ENCODE measurements at regions not wholly inside any gene's neighbourhood (a gene's known extent, or its start where the extent isn't known, plus 50 kb on each side); places are given as distances from the start of the nearest gene placed in this dataset.
A peak's percentile ranks its signal among the peaks of the same experiment; 100 is the strongest.

- Mint-ChIP-seq H3K9me3 (peaks cover 0 to 1% (median 0%) of the 10 kb centered on the region in 8 donors), H3K27me3 (no peaks in the 10 kb centered on the region), H3K4me3 (no peak overlapping the region), H3K27ac (no peak overlapping the region), H3K36me3 (no peaks in the 10 kb centered on the region), H3K4me1 (no peaks in the 10 kb centered on the region)
- Histone ChIP-seq H3K4me1 (ENCODE audit: insufficient read depth, low read length) (no peaks in the 10 kb centered on the region), H3K9me3 (ENCODE audit: control insufficient read depth in 1 of 2, low read length in 2 of 2) (no peaks in the 10 kb centered on the region), H3K27me3 (ENCODE audit: insufficient read depth, low read length) (no peaks in the 10 kb centered on the region), H3K36me3 (ENCODE audit: insufficient read depth, low read length) (no peaks in the 10 kb centered on the region), H3K27ac (ENCODE audit: low read depth, low read length) (no peak overlapping the region), H3K4me3 (ENCODE audit: low read length in 2 of 2) (no peak overlapping the region)
- DNase-seq: no peak
- ChIA-PET CTCF (ENCODE audit: partially characterized antibody) (interaction anchor here (1.0 kb wide), 1 partner anchor 28 kb away, joined by 3 read pairs; no protein-coding TSS in a partner anchor), POLR2A (ENCODE audit: partially characterized antibody) (no interaction called here)
- intact Hi-C loops (cut with micrococcal nuclease): no loop called here
These were observed 136.5 kb downstream of the CYSLTR2 start for GRCh38 chr13:48790199-48790598.

GRCh38 chr13:48790966-48791365, 137.2 kb downstream of the CYSLTR2 start:
- Histone ChIP-seq H3K27ac (ENCODE audit: low read depth, low read length) (no peak overlapping the region), H3K27me3 (ENCODE audit: insufficient read depth, low read length) (no peaks in the 10 kb centered on the region), H3K36me3 (ENCODE audit: insufficient read depth, low read length) (no peaks in the 10 kb centered on the region), H3K4me3 (ENCODE audit: low read length in 2 of 2) (no peak overlapping the region), H3K4me1 (ENCODE audit: insufficient read depth, low read length) (no peaks in the 10 kb centered on the region), H3K9me3 (ENCODE audit: control insufficient read depth in 1 of 2, low read length in 2 of 2) (no peaks in the 10 kb centered on the region)
- no peaks in the 10 kb centered on the region for H3K4me1 Mint-ChIP-seq
- ChIA-PET CTCF (ENCODE audit: partially characterized antibody) (no interaction called here), POLR2A (ENCODE audit: partially characterized antibody) (no interaction called here)
- no peaks in the 10 kb centered on the region for H3K27me3 Mint-ChIP-seq
- no peak overlapping the region for H3K27ac Mint-ChIP-seq
- no peak for DNase-seq
- H3K4me3 Mint-ChIP-seq: no peak overlapping the region
- intact Hi-C loops (cut with micrococcal nuclease): no loop called here
- H3K36me3 Mint-ChIP-seq: no peaks in the 10 kb centered on the region
- no peaks in the 10 kb centered on the region for H3K9me3 Mint-ChIP-seq

DNA sequence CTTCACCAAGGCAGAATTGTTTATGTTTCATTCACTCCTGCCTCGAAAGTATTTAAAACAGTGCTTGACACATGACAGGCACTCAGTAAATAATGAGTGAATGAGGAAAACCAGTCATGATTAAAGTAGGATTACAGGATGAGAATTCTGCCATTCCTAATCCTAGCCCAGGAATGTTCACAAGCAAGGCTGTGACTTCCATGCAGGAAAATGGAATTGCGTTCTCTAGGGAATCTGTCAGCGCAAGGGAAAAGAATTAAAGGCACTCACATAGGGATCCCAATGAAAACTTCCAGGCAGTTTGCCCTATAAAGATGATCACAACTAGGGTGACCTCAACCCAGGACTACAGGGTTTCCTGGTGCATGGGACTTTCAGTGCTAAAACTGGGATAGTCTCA, 143.4 kb downstream of the CYSLTR2 start:
- Mint-ChIP-seq H3K9me3 (peaks cover 0 to 3% (median 0%) of the 10 kb centered on the region in 8 donors), H3K36me3 (no peaks in the 10 kb centered on the region), H3K4me3 (no peak overlapping the region), H3K27me3 (no peaks in the 10 kb centered on the region), H3K27ac (no peak overlapping the region), H3K4me1 (no peaks in the 10 kb centered on the region)
- no peak for DNase-seq
- H3K36me3 ChIP-seq (ENCODE audit: insufficient read depth, low read length): no peaks in the 10 kb centered on the region
- H3K4me1 ChIP-seq (ENCODE audit: insufficient read depth, low read length): no peaks in the 10 kb centered on the region
- H3K27ac ChIP-seq (ENCODE audit: low read depth, low read length): no peak overlapping the region
- ChIA-PET POLR2A (ENCODE audit: partially characterized antibody) (no interaction called here), CTCF (ENCODE audit: partially characterized antibody) (no interaction called here)
- no peaks in the 10 kb centered on the region for H3K27me3 ChIP-seq (ENCODE audit: insufficient read depth, low read length)
- no peaks in the 10 kb centered on the region for H3K9me3 ChIP-seq (ENCODE audit: control insufficient read depth in 1 of 2, low read length in 2 of 2)
- intact Hi-C loops (cut with micrococcal nuclease): no loop called here
- no peak overlapping the region for H3K4me3 ChIP-seq (ENCODE audit: low read length in 2 of 2)

- ChIA-PET CTCF (ENCODE audit: partially characterized antibody) (interaction anchor here (0.8 kb wide), 1 partner anchor 26 kb away, joined by 3 read pairs; no protein-coding TSS in a partner anchor), POLR2A (ENCODE audit: partially characterized antibody) (no interaction called here)
- no peak overlapping the region for H3K27ac Mint-ChIP-seq
- peaks cover 0 to 3% (median 0%) of the 10 kb centered on the region in 8 donors for H3K9me3 Mint-ChIP-seq
- H3K4me1 Mint-ChIP-seq: peaks cover 0 to under 1% (median 0%) of the 10 kb centered on the region in 4 donors
- H3K27me3 Mint-ChIP-seq: no peaks in the 10 kb centered on the region
- Histone ChIP-seq H3K27ac (ENCODE audit: low read depth, low read length) (no peak overlapping the region), H3K4me1 (ENCODE audit: insufficient read depth, low read length) (no peaks in the 10 kb centered on the region), H3K9me3 (ENCODE audit: control insufficient read depth in 1 of 2, low read length in 2 of 2) (no peaks in the 10 kb centered on the region), H3K27me3 (ENCODE audit: insufficient read depth, low read length) (no peaks in the 10 kb centered on the region), H3K4me3 (ENCODE audit: low read length in 2 of 2) (no peak overlapping the region), H3K36me3 (ENCODE audit: insufficient read depth, low read length) (no peaks in the 10 kb centered on the region)
- no peaks in the 10 kb centered on the region for H3K36me3 Mint-ChIP-seq
- DNase-seq: no peak
- intact Hi-C loops (cut with micrococcal nuclease): no loop called here
- H3K4me3 Mint-ChIP-seq: no peak overlapping the region
These were observed 144.0 kb downstream of the CYSLTR2 start for GRCh38 chr13:48797761-48798160.

DNA sequence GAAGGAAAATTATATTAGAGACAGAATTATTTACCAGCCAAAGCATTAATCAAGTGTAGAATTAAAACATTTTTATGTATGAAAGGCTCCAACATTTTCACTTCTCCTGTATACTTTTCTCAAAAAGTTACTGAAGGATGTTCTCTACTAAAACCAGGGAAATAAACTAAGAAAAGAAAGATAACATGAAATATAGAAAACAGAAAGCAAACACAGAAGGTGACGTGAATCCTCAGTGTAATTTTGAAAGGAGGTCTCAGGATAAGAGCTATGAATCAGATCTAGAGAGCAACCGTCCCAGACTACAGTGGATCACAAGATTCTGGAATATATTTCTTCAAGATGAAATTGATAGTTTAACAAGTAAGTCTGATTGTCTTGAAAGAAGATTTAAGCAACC, 144.5 kb downstream of the CYSLTR2 start:
- no peak for DNase-seq
- H3K9me3 ChIP-seq (ENCODE audit: control insufficient read depth in 1 of 2, low read length in 2 of 2): no peaks in the 10 kb centered on the region
- H3K4me1 ChIP-seq (ENCODE audit: insufficient read depth, low read length): no peaks in the 10 kb centered on the region
- H3K27me3 ChIP-seq (ENCODE audit: insufficient read depth, low read length): no peaks in the 10 kb centered on the region
- Mint-ChIP-seq H3K36me3 (no peaks in the 10 kb centered on the region), H3K9me3 (peaks cover 0 to 3% (median 0%) of the 10 kb centered on the region in 8 donors), H3K27me3 (no peaks in the 10 kb centered on the region), H3K27ac (no peak overlapping the region), H3K4me1 (peaks cover 0 to 4% (median 2%) of the 10 kb centered on the region in 4 donors), H3K4me3 (no peak overlapping the region)
- H3K36me3 ChIP-seq (ENCODE audit: insufficient read depth, low read length): no peaks in the 10 kb centered on the region
- POLR2A ChIA-PET (ENCODE audit: partially characterized antibody): no interaction called here
- CTCF ChIA-PET (ENCODE audit: partially characterized antibody): interaction anchor here (0.8 kb wide), 1 partner anchor 26 kb away, joined by 3 read pairs; no protein-coding TSS in a partner anchor
- H3K4me3 ChIP-seq (ENCODE audit: low read length in 2 of 2): no peak overlapping the region
- intact Hi-C loops (cut with micrococcal nuclease): no loop called here
- no peak overlapping the region for H3K27ac ChIP-seq (ENCODE audit: low read depth, low read length)

GRCh38 chr13:48801255-48801654, 147.5 kb downstream of the CYSLTR2 start:
- Mint-ChIP-seq H3K27me3 (no peaks in the 10 kb centered on the region), H3K4me1 (peaks cover 14 to 33% (median 26%) of the 10 kb centered on the region in 4 donors), H3K27ac (no peak overlapping the region), H3K9me3 (peaks cover 0 to 4% (median 0%) of the 10 kb centered on the region in 8 donors), H3K36me3 (no peaks in the 10 kb centered on the region), H3K4me3 (no peak overlapping the region)
- no peak for DNase-seq
- H3K27ac ChIP-seq (ENCODE audit: low read depth, low read length): no peak overlapping the region
- no peaks in the 10 kb centered on the region for H3K9me3 ChIP-seq (ENCODE audit: control insufficient read depth in 1 of 2, low read length in 2 of 2)
- peaks cover 19% of the 10 kb centered on the region for H3K4me1 ChIP-seq (ENCODE audit: insufficient read depth, low read length)
- H3K4me3 ChIP-seq (ENCODE audit: low read length in 2 of 2): no peak overlapping the region
- no peaks in the 10 kb centered on the region for H3K36me3 ChIP-seq (ENCODE audit: insufficient read depth, low read length)
- ChIA-PET POLR2A (ENCODE audit: partially characterized antibody) (no interaction called here), CTCF (ENCODE audit: partially characterized antibody) (no interaction called here)
- intact Hi-C loops (cut with micrococcal nuclease): no loop called here
- H3K27me3 ChIP-seq (ENCODE audit: insufficient read depth, low read length): no peaks in the 10 kb centered on the region

GRCh38 chr13:48804821-48805601, 151.3 kb downstream of the CYSLTR2 start:
- Histone ChIP-seq H3K9me3 (ENCODE audit: control insufficient read depth in 1 of 2, low read length in 2 of 2) (no peaks in the 10 kb centered on the region), H3K4me1 (ENCODE audit: insufficient read depth, low read length) (peaks cover 24% of the 10 kb centered on the region), H3K4me3 (ENCODE audit: low read length in 2 of 2) (no peak overlapping the region), H3K36me3 (ENCODE audit: insufficient read depth, low read length) (no peaks in the 10 kb centered on the region), H3K27me3 (ENCODE audit: insufficient read depth, low read length) (no peaks in the 10 kb centered on the region), H3K27ac (ENCODE audit: low read depth, low read length) (no peak overlapping the region)
- H3K27me3 Mint-ChIP-seq: no peaks in the 10 kb centered on the region
- H3K9me3 Mint-ChIP-seq: peaks cover 0 to 4% (median 0%) of the 10 kb centered on the region in 8 donors
- DNase-seq: peak in 3 of 5 donors; percentile 17 to 30 (median 23)
- POLR2A ChIA-PET (ENCODE audit: partially characterized antibody): interaction anchor here (1.1 to 3.2 kb wide), 5 partner anchors 12 to 767 kb away, joined by 3 to 24 read pairs (median 7); partner anchors contain the start of genes FNDC3A and NUDT15
- H3K4me1 Mint-ChIP-seq: peaks cover 22 to 45% (median 38%) of the 10 kb centered on the region in 4 donors
- peak overlapping the region; percentile 1 to 74 (median 50) for H3K4me3 Mint-ChIP-seq
- H3K27ac Mint-ChIP-seq: peak overlapping the region; percentile 31 to 86 (median 81)
- CTCF ChIA-PET (ENCODE audit: partially characterized antibody): interaction anchor here (1.0 to 1.3 kb wide), 2 partner anchors 16 to 36 kb away, joined by 3 to 4 read pairs; no protein-coding TSS in a partner anchor
- H3K36me3 Mint-ChIP-seq: no peaks in the 10 kb centered on the region
- intact Hi-C loops (cut with micrococcal nuclease): loop anchor here (1.0 to 2.0 kb wide), 2 partner anchors 12 to 170 kb away; partner anchors contain the start of gene FNDC3A
